SK-N-SH treated with all-trans-retinoic acid at 6 μM for 48 hours (cell line): ENCODE measurements at regions not wholly inside any gene's neighbourhood (a gene's known extent, or its start where the extent isn't known, plus 50 kb on each side); places are given as distances from the start of the nearest gene placed in this dataset.

Experiments used
- ARNTL ChIP-seq: fragments of 450-650 bp; formaldehyde crosslinking; IDR thresholded peaks from 2 replicates; pipeline ENCODE4 v1.5.0; 2020; ENCODE audit warnings: low read depth, mild to moderate bottlenecking, moderate library complexity, borderline replicate concordance
- ESRRG ChIP-seq: fragments of 250-450 bp; sonication (Bioruptor Pico); IDR thresholded peaks from 2 replicates; pipeline ENCODE4 v1.6.1; 2021; ENCODE audit warnings: mild to moderate bottlenecking

- TF ChIP-seq ARNTL (CRISPR knock-in tag) (no peak), ESRRG (no peak)
Observed at GRCh38 chr2:200741468-200742202, 70.1 kb upstream of the BZW1 start.
